ENCODE measurements at regions not wholly inside any gene's neighbourhood (a gene's known extent, or its start where the extent isn't known, plus 50 kb on each side); places are given as distances from the start of the nearest gene placed in this dataset.

DNA sequence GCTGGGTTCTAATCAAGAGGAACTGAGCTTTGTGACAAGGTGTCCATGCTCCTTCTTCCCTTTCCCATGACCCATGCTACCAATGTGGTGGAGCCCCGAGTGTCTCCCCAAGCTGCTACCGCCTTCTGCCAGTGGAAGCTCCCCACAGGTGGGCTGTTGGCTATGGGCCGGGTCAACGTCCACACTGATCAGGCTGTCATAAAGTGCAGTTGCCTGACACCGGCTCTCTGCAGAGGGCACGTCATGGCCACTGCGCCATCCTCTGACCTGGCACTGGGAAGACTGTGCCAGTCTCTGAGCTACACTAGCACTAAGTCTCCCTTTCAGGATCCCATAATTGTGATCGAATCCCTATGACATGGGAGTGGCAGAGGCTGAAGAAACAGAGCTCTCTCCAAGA, 192.3 kb downstream of the USP12 start:
- Histone ChIP-seq H2AFZ (ENCODE audit: low read length) (no peak overlapping the region), H4K8ac (ENCODE audit: extremely low read depth, insufficient read depth, low read length) (no peak overlapping the region), H2BK20ac (ENCODE audit: low read length) (no peak overlapping the region), H3K27ac (ENCODE audit: low read depth, low read length) (no peak overlapping the region), H3K4ac (replicated peaks; ENCODE audit: insufficient read length, low read depth, low read length) (no peak overlapping the region), H3K14ac (ENCODE audit: insufficient read length) (no peak overlapping the region), H3K79me1 (ENCODE audit: low read depth, low read length) (no peaks in the 10 kb centered on the region), H3K9ac (replicated peaks in 1 of 4; ENCODE audit: extremely low read depth in 1 of 4, low read depth in 3 of 4, low read length in 3 of 4) (no peak overlapping the region), H4K20me1 (replicated peaks in 1 of 2; ENCODE audit: control insufficient read depth in 1 of 2, insufficient read depth in 2 of 2, low read length in 2 of 2) (no peaks in the 10 kb centered on the region), H3K4me2 (ENCODE audit: insufficient read depth in 1 of 2, low read depth in 2 of 2, low read length in 2 of 2) (no peak overlapping the region), H2BK15ac (ENCODE audit: low read length) (no peak overlapping the region), H3K36me3 (ENCODE audit: control insufficient read depth in 2 of 4, insufficient read depth in 4 of 4, low read length in 3 of 4) (no peaks in the 10 kb centered on the region), H3K79me2 (ENCODE audit: control insufficient read depth in 1 of 2, insufficient read depth in 2 of 2, low read length in 2 of 2) (no peaks in the 10 kb centered on the region), H3K23me2 (ENCODE audit: low read depth, low read length) (no peaks in the 10 kb centered on the region), H3K56ac (replicated peaks; ENCODE audit: insufficient read length, low read depth, low read length) (no peak overlapping the region), H2BK5ac (ENCODE audit: low read depth, low read length) (no peak overlapping the region), H3K4me1 (replicated peaks in 1 of 4; ENCODE audit: control insufficient read depth in 3 of 4, insufficient read depth in 4 of 4, low read length in 3 of 4) (no peaks in the 10 kb centered on the region; a peak in 2 of 7 replicates), H4K5ac (ENCODE audit: insufficient read length, low read depth, low read length) (no peak overlapping the region), H2BK120ac (replicated peaks; ENCODE audit: low read depth, low read length) (no peak overlapping the region), H3K18ac (ENCODE audit: extremely low read depth, low read length) (no peak overlapping the region), H3K27me3 (replicated peaks in 1 of 4; ENCODE audit: control insufficient read depth in 3 of 4, extremely low read depth in 1 of 4, insufficient read depth in 3 of 4, low read length in 3 of 4) (no peaks in the 10 kb centered on the region), H3K9me3 (ENCODE audit: insufficient read depth in 2 of 2, low read depth in 1 of 2, low read length in 1 of 2) (no peaks in the 10 kb centered on the region), H2AK5ac (ENCODE audit: low read depth, low read length) (no peak overlapping the region), H2BK12ac (ENCODE audit: low read depth, low read length) (no peak overlapping the region), H3K23ac (ENCODE audit: insufficient read length) (no peak overlapping the region), H4K91ac (replicated peaks; ENCODE audit: insufficient read length, low read length) (no peak overlapping the region), H3K4me3 (ENCODE audit: extremely low read depth in 1 of 4, insufficient read depth in 2 of 4, low read depth in 3 of 4, low read length in 4 of 4) (no peak overlapping the region)
- ChIA-PET POLR2A (ENCODE audit: partially characterized antibody) (no interaction called here), CTCF (ENCODE audit: partially characterized antibody) (interaction anchor here (1.0 to 4.5 kb wide), 5 partner anchors 8 to 383 kb away, joined by 3 to 24 read pairs (median 16); no protein-coding TSS in a partner anchor)
- DNase-seq (ENCODE audit: low read depth in 1 of 2, low spot score in 2 of 2) (no peak), FAIRE-seq (no peak)
- no peak for TF ChIP-seq SRF (IDR thresholded peaks at IDR 0.05; ENCODE audit: low read depth, low read length)
- TF ChIP-seq KDM5A (IDR thresholded peaks at IDR 0.05; ENCODE audit: low read length): no peak
- TF ChIP-seq, protein P1, sequence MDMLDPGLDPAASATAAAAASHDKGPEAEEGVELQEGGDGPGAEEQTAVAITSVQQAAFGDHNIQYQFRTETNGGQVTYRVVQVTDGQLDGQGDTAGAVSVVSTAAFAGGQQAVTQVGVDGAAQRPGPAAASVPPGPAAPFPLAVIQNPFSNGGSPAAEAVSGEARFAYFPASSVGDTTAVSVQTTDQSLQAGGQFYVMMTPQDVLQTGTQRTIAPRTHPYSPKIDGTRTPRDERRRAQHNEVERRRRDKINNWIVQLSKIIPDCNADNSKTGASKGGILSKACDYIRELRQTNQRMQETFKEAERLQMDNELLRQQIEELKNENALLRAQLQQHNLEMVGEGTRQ (IDR thresholded peaks at IDR 0.05; ENCODE audit: low read length): no peak
- TF ChIP-seq RXRA (IDR thresholded peaks at IDR 0.05; ENCODE audit: insufficient read depth, low read depth, low read length): no peak
- TF ChIP-seq TEAD4 (IDR thresholded peaks at IDR 0.05; ENCODE audit: low read depth, low read length): no peak
- TF ChIP-seq, protein P2, sequence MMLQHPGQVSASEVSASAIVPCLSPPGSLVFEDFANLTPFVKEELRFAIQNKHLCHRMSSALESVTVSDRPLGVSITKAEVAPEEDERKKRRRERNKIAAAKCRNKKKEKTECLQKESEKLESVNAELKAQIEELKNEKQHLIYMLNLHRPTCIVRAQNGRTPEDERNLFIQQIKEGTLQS (IDR thresholded peaks at IDR 0.05; ENCODE audit: insufficient read depth, low read depth, low read length): no peak
- WGBS, 2 experiments (ENCODE audit: extremely low coverage in 1 of 2, insufficient coverage in 1 of 2, insufficient read length in 1 of 2, insufficient replicate concordance in 2 of 2, low coverage in 1 of 2, low lambda C conversion rate in 2 of 2, missing lambda C conversion rate in 1 of 2): 94% methylated on average over 8 of the region's 8 CpGs; no CpG with 5 or more reads in 1 of the 2 experiments

All from H1 (cell line).